Trophoblast cell (in vitro differentiated cells and primary cell): ENCODE measurements at regions not wholly inside any gene's neighbourhood (a gene's known extent, or its start where the extent isn't known, plus 50 kb on each side); places are given as distances from the start of the nearest gene placed in this dataset.

Experiments used
- DNase-seq, 2 donors: peaks; one replicate each; pipeline ENCODE4 v3.0.0-alpha.2; 2016
- H2AFZ ChIP-seq: 2 replicates; pipeline ENCODE4 v1.6.1; 2013; ENCODE audit warnings: low read length, moderate library complexity, mild to moderate bottlenecking; ENCODE audit not compliant: insufficient read depth, poor library complexity
- H2AK5ac ChIP-seq: 2 replicates; pipeline ENCODE4 v1.6.1; 2013; ENCODE audit warnings: mild to moderate bottlenecking, low read length
- H2BK120ac ChIP-seq: 2 replicates; pipeline ENCODE4 v1.6.1; 2013; ENCODE audit warnings: low read length, mild to moderate bottlenecking, moderate library complexity; ENCODE audit not compliant: insufficient read depth, poor library complexity
- H2BK12ac ChIP-seq: 2 replicates; pipeline ENCODE4 v1.6.1; 2013; ENCODE audit warnings: mild to moderate bottlenecking, low read length, moderate library complexity
- H2BK5ac ChIP-seq: 2 replicates; pipeline ENCODE4 v1.6.1; 2013; ENCODE audit warnings: low read length, low read depth, moderate library complexity, mild to moderate bottlenecking; ENCODE audit not compliant: poor library complexity
- H3K14ac ChIP-seq: 2 replicates; pipeline ENCODE4 v1.6.1; 2013; ENCODE audit warnings: mild to moderate bottlenecking, low read length
- H3K18ac ChIP-seq: 2 replicates; pipeline ENCODE4 v1.6.1; 2013; ENCODE audit warnings: mild to moderate bottlenecking, low read length
- H3K23ac ChIP-seq: 2 replicates; pipeline ENCODE4 v1.6.1; 2013; ENCODE audit warnings: low read length
- H3K27ac ChIP-seq: 2 replicates; pipeline ENCODE4 v1.5.1; 2013; ENCODE audit warnings: low read depth, mild to moderate bottlenecking, inconsistent platforms, low read length, moderate library complexity
- H3K27me3 ChIP-seq: 2 replicates; pipeline ENCODE4 v1.6.1; 2013; ENCODE audit warnings: inconsistent platforms, mild to moderate bottlenecking, low read length, moderate library complexity; ENCODE audit not compliant: insufficient read depth
- H3K36me3 ChIP-seq, 2 experiments: 1 replicate in 1 of 2; 2 replicates in 1 of 2; pipeline ENCODE4 v1.6.1; 2013; ENCODE audit warnings: low read length in 2 of 2, mild to moderate bottlenecking in 2 of 2, moderate library complexity in 1 of 2; ENCODE audit not compliant: insufficient read depth in 2 of 2, control insufficient read depth in 1 of 2
- H3K4ac ChIP-seq: 2 replicates; pipeline ENCODE4 v1.6.1; 2013; ENCODE audit warnings: low read depth, mild to moderate bottlenecking, low read length, moderate library complexity
- H3K4me1 ChIP-seq, 2 experiments: 1 replicate in 1 of 2; 2 replicates in 1 of 2; pipeline ENCODE4 v1.6.1; 2013; ENCODE audit warnings: low read length in 2 of 2, mild to moderate bottlenecking in 2 of 2, moderate library complexity in 1 of 2; ENCODE audit not compliant: insufficient read depth in 2 of 2, control insufficient read depth in 1 of 2
- H3K4me2 ChIP-seq: 2 replicates; pipeline ENCODE4 v1.6.1; 2013; ENCODE audit warnings: inconsistent platforms, mild to moderate bottlenecking, low read length, moderate library complexity
- H3K4me3 ChIP-seq: 2 replicates; pipeline ENCODE4 v1.5.1; 2013; ENCODE audit warnings: mild to moderate bottlenecking, low read depth, low read length, inconsistent platforms
- H3K79me1 ChIP-seq: one replicate; pipeline ENCODE4 v1.6.1; 2013; ENCODE audit warnings: low read length
- H3K79me2 ChIP-seq: 2 replicates; pipeline ENCODE4 v1.6.1; 2013; ENCODE audit warnings: low read length, mild to moderate bottlenecking; ENCODE audit not compliant: control insufficient read depth, insufficient read depth, poor library complexity
- H3K9ac ChIP-seq: 2 replicates; pipeline ENCODE4 v1.6.1; 2013; ENCODE audit warnings: mild to moderate bottlenecking, low read length
- H3K9me3 ChIP-seq: 2 replicates; pipeline ENCODE4 v1.6.1; 2013; ENCODE audit warnings: low read depth, mild to moderate bottlenecking, control low read depth, inconsistent platforms, low read length; ENCODE audit not compliant: insufficient read depth
- H4K12ac ChIP-seq: 2 replicates; pipeline ENCODE4 v1.6.1; 2013; ENCODE audit warnings: low read depth, mild to moderate bottlenecking, low read length, moderate library complexity
- H4K8ac ChIP-seq: 2 replicates; pipeline ENCODE4 v1.6.1; 2013; ENCODE audit warnings: low read depth, mild to moderate bottlenecking, low read length, moderate library complexity
- H4K91ac ChIP-seq: one replicate; pipeline ENCODE4 v1.6.1; 2013; ENCODE audit warnings: low read depth, mild to moderate bottlenecking, low read length, moderate library complexity
- WGBS: extraction: QIAGEN DNeasy Blood & Tissue Kit; methylation state at CpG from one replicate; pipeline ENCODE4 v1.1.7; 2013; ENCODE audit warnings: missing lambda C conversion rate; ENCODE audit not compliant: insufficient read length, insufficient coverage; ENCODE audit errors: extremely low coverage; 5-methylcytosine and 5-hydroxymethylcytosine counted together

GRCh38 chr2:19573784-19574183 lies 215.4 kb upstream of the OSR1 start:
- Histone ChIP-seq H3K18ac (no peak overlapping the region), H4K8ac (no peak overlapping the region), H2AFZ (no peak overlapping the region), H3K9me3 (no peaks in the 10 kb centered on the region), H3K36me3 (no peaks in the 10 kb centered on the region), H3K4me1 (peaks cover 0 to 2% of the 10 kb centered on the region in 2 experiments), H3K79me2 (no peaks in the 10 kb centered on the region), H3K27me3 (no peaks in the 10 kb centered on the region), H4K12ac (no peak overlapping the region), H2BK5ac (no peak overlapping the region), H3K79me1 (no peaks in the 10 kb centered on the region), H2AK5ac (no peak overlapping the region), H3K4me3 (no peak overlapping the region), H3K9ac (no peak overlapping the region), H2BK12ac (no peak overlapping the region), H2BK120ac (no peak overlapping the region), H3K4me2 (no peak overlapping the region), H3K23ac (no peak overlapping the region), H4K91ac (no peak overlapping the region), H3K14ac (no peak overlapping the region), H3K4ac (no peak overlapping the region), H3K27ac (no peak overlapping the region)
- no CpG with 5 or more reads among the region's 1 CpG for WGBS
- peak in 1 of 2 donors; percentile 26 for DNase-seq

- H4K91ac ChIP-seq, result no peak overlapping the region
- WGBS, result no CpG with 5 or more reads among the region's 4 CpGs
Measured at GRCh38 chr2:19571773-19572172, 213.3 kb upstream of the OSR1 start.

GRCh38 chr2:19569300-19569791 lies 210.9 kb upstream of the OSR1 start:
- Histone ChIP-seq H4K12ac (no peak overlapping the region), H3K9me3 (no peaks in the 10 kb centered on the region), H3K27me3 (no peaks in the 10 kb centered on the region), H3K9ac (no peak overlapping the region), H2AK5ac (no peak overlapping the region), H3K14ac (no peak overlapping the region), H3K79me2 (no peaks in the 10 kb centered on the region), H3K27ac (no peak overlapping the region), H3K18ac (no peak overlapping the region), H3K4ac (no peak overlapping the region), H2BK120ac (no peak overlapping the region), H3K4me3 (no peak overlapping the region), H2BK12ac (no peak overlapping the region), H2BK5ac (no peak overlapping the region), H4K8ac (no peak overlapping the region), H4K91ac (no peak overlapping the region), H2AFZ (no peak overlapping the region), H3K36me3 (no peaks in the 10 kb centered on the region), H3K4me2 (no peak overlapping the region), H3K4me1 (peaks cover 0 to 2% of the 10 kb centered on the region in 2 experiments), H3K23ac (no peak overlapping the region), H3K79me1 (no peaks in the 10 kb centered on the region)
- peak in 1 of 2 donors; percentile 40 for DNase-seq
- WGBS, result no CpG with 5 or more reads among the region's 3 CpGs

More at GRCh38 chr2:19571773-19572172, 213.3 kb upstream of the OSR1 start:
- H2AFZ ChIP-seq, result no peak overlapping the region
- no peaks in the 10 kb centered on the region for H3K79me2 ChIP-seq
- H3K4ac ChIP-seq, result no peak overlapping the region
- H3K9ac ChIP-seq, result no peak overlapping the region
- H4K8ac ChIP-seq, result no peak overlapping the region
- H3K4me2 ChIP-seq, result no peak overlapping the region
- no peak overlapping the region for H3K4me3 ChIP-seq
- H3K27me3 ChIP-seq, result no peaks in the 10 kb centered on the region
- no peak overlapping the region for H2AK5ac ChIP-seq
- no peaks in the 10 kb centered on the region for H3K9me3 ChIP-seq
- H2BK5ac ChIP-seq, result no peak overlapping the region
- H3K18ac ChIP-seq, result no peak overlapping the region
- no peak overlapping the region for H3K27ac ChIP-seq
- H3K23ac ChIP-seq, result no peak overlapping the region
- DNase-seq, result no peak
- no peak overlapping the region for H2BK120ac ChIP-seq
- no peak overlapping the region for H2BK12ac ChIP-seq
- no peak overlapping the region for H3K14ac ChIP-seq
- no peak overlapping the region for H4K12ac ChIP-seq
- no peaks in the 10 kb centered on the region for H3K79me1 ChIP-seq
- H3K4me1 ChIP-seq, result peaks cover 0 to 2% of the 10 kb centered on the region in 2 experiments
- H3K36me3 ChIP-seq, result no peaks in the 10 kb centered on the region

GRCh38 chr2:19568809-19569208 lies 210.4 kb upstream of the OSR1 start:
- no peak for DNase-seq
- H3K79me2 ChIP-seq, result no peaks in the 10 kb centered on the region
- WGBS, result no CpG with 5 or more reads among the region's 5 CpGs
- no peak overlapping the region for H2BK120ac ChIP-seq
- H3K79me1 ChIP-seq, result no peaks in the 10 kb centered on the region
- H4K12ac ChIP-seq, result no peak overlapping the region
- no peaks in the 10 kb centered on the region for H3K9me3 ChIP-seq
- no peak overlapping the region for H2AFZ ChIP-seq
- H3K27ac ChIP-seq, result no peak overlapping the region
- no peak overlapping the region for H4K91ac ChIP-seq
- no peak overlapping the region for H3K14ac ChIP-seq
- H3K27me3 ChIP-seq, result no peaks in the 10 kb centered on the region
- H2AK5ac ChIP-seq, result no peak overlapping the region
- H3K4me1 ChIP-seq, result peaks cover 0 to 2% of the 10 kb centered on the region in 2 experiments
- H2BK12ac ChIP-seq, result no peak overlapping the region
- no peak overlapping the region for H3K4me2 ChIP-seq
- no peak overlapping the region for H3K9ac ChIP-seq
- H3K36me3 ChIP-seq, result no peaks in the 10 kb centered on the region
- no peak overlapping the region for H3K4me3 ChIP-seq
- no peak overlapping the region for H3K18ac ChIP-seq
- no peak overlapping the region for H4K8ac ChIP-seq
- no peak overlapping the region for H2BK5ac ChIP-seq
- no peak overlapping the region for H3K4ac ChIP-seq
- no peak overlapping the region for H3K23ac ChIP-seq
